B cell (primary cell): ENCODE measurements at regions not wholly inside any gene's neighbourhood (a gene's known extent, or its start where the extent isn't known, plus 50 kb on each side); places are given as distances from the start of the nearest gene placed in this dataset.

ENCODE experiments used
- ATAC-seq: fragments of 200-7000 bp; cut with Tn5 transposase; one replicate; pipeline ENCODE4 v1.10.0; 2021; ENCODE audit warnings: low read depth, mild to moderate bottlenecking, moderate number of reproducible peaks, moderate library complexity
- CTCF ChIA-PET: fragments of 350-600 bp; sonication (Branson Sonifier 250); formaldehyde crosslinking; loops from one replicate; lab custom pipeline; 2021; ENCODE audit warnings: antibody characterized with exemption, inconsistent platforms; lab: Charles Lee
- POLR2A ChIA-PET: fragments of 350-600 bp; sonication (Branson Sonifier 250); formaldehyde crosslinking; loops from one replicate; lab custom pipeline; 2021; ENCODE audit warnings: antibody characterized with exemption; lab: Charles Lee
- DNase-seq: peaks from one replicate; pipeline ENCODE4 v3.0.0; 2013
- H2AFZ ChIP-seq: 2 replicates; pipeline ENCODE4 v1.6.1; 2012; ENCODE audit warnings: mild to moderate bottlenecking, low read depth, low read length; ENCODE audit not compliant: insufficient read depth, poor library complexity, severe bottlenecking
- H3K27ac ChIP-seq, 2 donors: 1 replicate in 1 of 2; 2 replicates in 1 of 2; pipeline ENCODE4 v1.5.1; 2012 to 2013; ENCODE audit warnings: low read length in 2 of 2, mild to moderate bottlenecking in 2 of 2, moderate library complexity in 1 of 2
- H3K27me3 ChIP-seq, 4 experiments: fragments of 200-600 bp in 1 of 4; sonication (generic) in 1 of 4; replicated peaks in 1 of 4; 1 replicate in 2 of 4; 2 replicates in 2 of 4; pipeline versions ENCODE4 v1.6.1 to v1.7.0; 2013 to 2016; ENCODE audit warnings: low read length in 3 of 4, mild to moderate bottlenecking in 2 of 4, mixed read lengths in 1 of 4, moderate library complexity in 1 of 4; ENCODE audit not compliant: insufficient read depth in 4 of 4, control insufficient read depth in 3 of 4; ENCODE audit errors: control extremely low read depth in 1 of 4
- H3K36me3 ChIP-seq, 2 experiments: replicated peaks in 1 of 2; 1 replicate in 1 of 2; 2 replicates in 1 of 2; pipeline versions ENCODE4 v1.6.1 to v1.7.1; 2013; ENCODE audit warnings: low read length in 1 of 2; ENCODE audit not compliant: insufficient read depth in 2 of 2, control insufficient read depth in 1 of 2; ENCODE audit errors: control extremely low read depth in 1 of 2, extremely low read depth in 1 of 2
- H3K4me1 ChIP-seq, 2 donors: fragments of 200-600 bp in 1 of 2; sonication (generic) in 1 of 2; 1 replicate in 1 of 2; 2 replicates in 1 of 2; pipeline versions ENCODE4 v1.5.1 to v1.6.1; 2013 to 2017; ENCODE audit warnings: low read length in 2 of 2; ENCODE audit not compliant: control insufficient read depth in 2 of 2, insufficient read depth in 2 of 2
- H3K4me2 ChIP-seq: replicated peaks from 2 replicates; pipeline ENCODE3; 2012; ENCODE audit warnings: mild to moderate bottlenecking, low read depth, low read length; ENCODE audit not compliant: poor library complexity, severe bottlenecking
- H3K4me3 ChIP-seq, 5 experiments: fragments of 200-600 bp in 1 of 5; sonication (generic) in 1 of 5; 1 replicate in 3 of 5; 2 replicates in 2 of 5; pipeline versions ENCODE4 v1.5.1 to v1.7.0; 2011 to 2016; ENCODE audit warnings: low read length in 4 of 5, mild to moderate bottlenecking in 4 of 5, low read depth in 2 of 5, control low read depth in 1 of 5, moderate library complexity in 1 of 5; ENCODE audit not compliant: insufficient read depth in 1 of 5; ENCODE audit errors: control extremely low read depth in 1 of 5, extremely low read depth in 1 of 5
- H3K79me2 ChIP-seq: fragments of 200-600 bp; sonication (generic); one replicate; pipeline ENCODE4 v1.6.0; 2016; ENCODE audit warnings: low read length; ENCODE audit not compliant: control insufficient read depth, insufficient read depth
- H3K9ac ChIP-seq: fragments of 200-600 bp; sonication (generic); 2 replicates; pipeline ENCODE4 v1.6.1; 2017; ENCODE audit warnings: mild to moderate bottlenecking, low read length, moderate library complexity
- H3K9me3 ChIP-seq, 3 donors: one replicate each; pipeline versions ENCODE4 v1.6.1 to v1.7.1; 2013; ENCODE audit warnings: low read length in 2 of 3; ENCODE audit not compliant: control insufficient read depth in 2 of 3, insufficient read depth in 1 of 3; ENCODE audit errors: control extremely low read depth in 1 of 3
- H4K20me1 ChIP-seq: 2 replicates; pipeline ENCODE4 v1.6.0; 2012; ENCODE audit warnings: mild to moderate bottlenecking, low read length; ENCODE audit not compliant: insufficient read depth, control insufficient read depth, poor library complexity, severe bottlenecking
- H3K27ac Mint-ChIP-seq: one replicate; pipeline ENCODE4 v1.8.0; 2021; ENCODE audit warnings: mixed read lengths
- H3K27me3 Mint-ChIP-seq: one replicate; pipeline ENCODE4 v1.8.0; 2021; ENCODE audit warnings: mixed read lengths
- H3K4me1 Mint-ChIP-seq: one replicate; pipeline ENCODE4 v1.8.0; 2021; ENCODE audit warnings: mixed read lengths
- H3K4me3 Mint-ChIP-seq: one replicate; pipeline ENCODE4 v1.8.0; 2021; ENCODE audit warnings: mixed read lengths
- H3K9me3 Mint-ChIP-seq: one replicate; pipeline ENCODE4 v1.8.0; 2022; ENCODE audit warnings: mixed read lengths; ENCODE audit not compliant: insufficient read depth
- CTCF ChIP-seq: fragments of 200-600 bp; IDR thresholded peaks from one replicate; pipeline ENCODE4 v1.8.0; 2022; ENCODE audit warnings: antibody characterized with exemption, mild to moderate bottlenecking
- EZH2 ChIP-seq: IDR thresholded peaks from 2 replicates; pipeline ENCODE4 v1.6.1; 2012; ENCODE audit warnings: borderline replicate concordance, low read depth, mild to moderate bottlenecking, moderate library complexity, low read length; ENCODE audit not compliant: insufficient read depth, poor library complexity, severe bottlenecking
- WGBS: methylation state at CpG from one replicate; pipeline ENCODE4 v1.1.5; 2013; ENCODE audit warnings: missing lambda C conversion rate; ENCODE audit not compliant: insufficient coverage; 5-methylcytosine and 5-hydroxymethylcytosine counted together
- intact Hi-C: fragments of 100-400 bp; cut with micrococcal nuclease; formaldehyde crosslinking; loops from one replicate; pipeline ENCODE4 v1.10.0; 2022

GRCh38 chr13:40442826-40443225 lies 223.6 kb downstream of the FOXO1 start:
- ChIA-PET POLR2A (interaction anchor here (4.0 kb wide), 1 partner anchor 10 kb away, joined by 55 read pairs; no protein-coding TSS in a partner anchor), CTCF (interaction anchor here (0.7 kb wide), 1 partner anchor 373 kb away, joined by 3 read pairs; no protein-coding TSS in a partner anchor)
- H3K4me1 ChIP-seq = peaks cover 72 to 79% of the 10 kb centered on the region in 2 donors
- no peaks in the 10 kb centered on the region for H3K9me3 Mint-ChIP-seq
- H3K9ac ChIP-seq = no peak overlapping the region
- H2AFZ ChIP-seq = no peak overlapping the region
- H3K4me1 Mint-ChIP-seq = peaks cover 80% of the 10 kb centered on the region
- H3K79me2 ChIP-seq = peaks cover 2% of the 10 kb centered on the region
- intact Hi-C loops = no loop called here
- ATAC-seq = no peak
- DNase-seq = no peak
- H3K4me2 ChIP-seq = no peak overlapping the region
- peak overlapping the region; percentile 34 for H3K27ac Mint-ChIP-seq
- H3K4me3 Mint-ChIP-seq = no peak overlapping the region
- no peaks in the 10 kb centered on the region for H3K27me3 ChIP-seq
- H4K20me1 ChIP-seq = no peaks in the 10 kb centered on the region
- H3K27me3 Mint-ChIP-seq = no peaks in the 10 kb centered on the region
- no peak overlapping the region for H3K4me3 ChIP-seq
- no peak overlapping the region for H3K27ac ChIP-seq
- WGBS = 75% methylated on average over 4 of the region's 6 CpGs
- peaks cover 0 to 4% (median 0%) of the 10 kb centered on the region in 3 donors for H3K9me3 ChIP-seq
- TF ChIP-seq CTCF = no peak
- no peak for TF ChIP-seq EZH2
- H3K36me3 ChIP-seq = no peaks in the 10 kb centered on the region

- peaks cover 78% of the 10 kb centered on the region for H3K4me1 Mint-ChIP-seq
- Histone ChIP-seq H3K9me3 (peaks cover 0 to 8% (median 3%) of the 10 kb centered on the region in 3 donors), H3K4me1 (peaks cover 70 to 75% of the 10 kb centered on the region in 2 donors), H4K20me1 (no peaks in the 10 kb centered on the region), H3K4me2 (no peak overlapping the region), H2AFZ (no peak overlapping the region), H3K4me3 (no peak overlapping the region), H3K27ac (peak overlapping the region in 1 of 2 donors; percentile 97), H3K36me3 (no peaks in the 10 kb centered on the region), H3K9ac (no peak overlapping the region), H3K79me2 (no peaks in the 10 kb centered on the region), H3K27me3 (no peaks in the 10 kb centered on the region)
- ChIA-PET POLR2A (interaction anchor here (4.0 kb wide), 1 partner anchor 12 kb away, joined by 55 read pairs; no protein-coding TSS in a partner anchor), CTCF (interaction anchor here (0.9 to 3.1 kb wide), 5 partner anchors 11 to 375 kb away, joined by 3 to 28 read pairs (median 4); no protein-coding TSS in a partner anchor)
- peak overlapping the region; percentile 33 for H3K27ac Mint-ChIP-seq
- TF ChIP-seq EZH2 (no peak), CTCF (no peak)
- peaks cover 2% of the 10 kb centered on the region for H3K9me3 Mint-ChIP-seq
- DNase-seq = no peak
- intact Hi-C loops = loop anchor here (2.0 kb wide), 1 partner anchor 145 kb away; no protein-coding TSS in a partner anchor
- no peaks in the 10 kb centered on the region for H3K27me3 Mint-ChIP-seq
- H3K4me3 Mint-ChIP-seq = peak overlapping the region; percentile 0
- ATAC-seq = no peak
- WGBS = no CpG with 5 or more reads among the region's 3 CpGs
Measured at GRCh38 chr13:40444241-40444640, 222.2 kb downstream of the FOXO1 start.
